ENCODE measurements at regions not wholly inside any gene's neighbourhood (a gene's known extent, or its start where the extent isn't known, plus 50 kb on each side); places are given as distances from the start of the nearest gene placed in this dataset.

GRCh38 chr14:99330316-99331240 is 58.6 kb upstream of the BCL11B start:
- TF ChIP-seq POLR2A (IDR thresholded peaks at IDR 0.05; ENCODE audit: low read depth, low read length): no peak
- no peak for TF ChIP-seq CTCF (conservative IDR thresholded peaks at IDR 0.05; ENCODE audit: low read depth, low read length)
- TF ChIP-seq CEBPB (IDR thresholded peaks at IDR 0.05; ENCODE audit: low read depth, low read length): no peak
- no peak for TF ChIP-seq RAD21 (IDR thresholded peaks at IDR 0.05; ENCODE audit: low read length)
- TF ChIP-seq MAZ (IDR thresholded peaks at IDR 0.05; ENCODE audit: borderline replicate concordance, low read depth, low read length): no peak
- TF ChIP-seq RFX5 (IDR thresholded peaks at IDR 0.05; ENCODE audit: low read depth, low read length): no peak
- no peak for TF ChIP-seq NFE2L2 (IDR thresholded peaks at IDR 0.05; ENCODE audit: low read depth, low read length)
- TF ChIP-seq CHD1 (IDR thresholded peaks at IDR 0.05; ENCODE audit: low read depth, low read length): no peak
